ENCODE measurements at regions not wholly inside any gene's neighbourhood (a gene's known extent, or its start where the extent isn't known, plus 50 kb on each side); places are given as distances from the start of the nearest gene placed in this dataset.

- DNase-seq = no peak
These were observed 240.3 kb downstream of the MYCN start for GRCh38 chr2:16180631-16181030.

GRCh38 chr2:16179701-16180416 lies 239.5 kb downstream of the MYCN start:
- DNase-seq = no peak

GRCh38 chr2:16178551-16179130 lies 238.3 kb downstream of the MYCN start:
- no peak for DNase-seq

GRCh38 chr2:16177671-16178180 lies 237.4 kb downstream of the MYCN start:
- no peak for DNase-seq

GRCh38 chr2:16176971-16177480 lies 236.7 kb downstream of the MYCN start:
- DNase-seq = no peak

GRCh38 chr2:16175247-16175825 lies 235.0 kb downstream of the MYCN start:
- no peak for DNase-seq

- no peak for DNase-seq
These were observed 234.3 kb downstream of the MYCN start for GRCh38 chr2:16174693-16175045.

- DNase-seq = no peak
These were observed 233.7 kb downstream of the MYCN start for GRCh38 chr2:16173893-16174692.

GRCh38 chr2:16172324-16173175 lies 232.2 kb downstream of the MYCN start:
- no peak for DNase-seq

GRCh38 chr2:16171425-16171920 lies 231.1 kb downstream of the MYCN start:
- DNase-seq = no peak

GRCh38 chr2:16170675-16171424 lies 230.5 kb downstream of the MYCN start:
- DNase-seq = no peak

- no peak for DNase-seq
These were observed 229.1 kb downstream of the MYCN start for GRCh38 chr2:16169381-16169960.

- no peak for DNase-seq
These were observed 228.3 kb downstream of the MYCN start for GRCh38 chr2:16168506-16169264.

GRCh38 chr2:16167870-16168426 lies 227.6 kb downstream of the MYCN start:
- DNase-seq = no peak

GRCh38 chr2:16167451-16167861 lies 227.1 kb downstream of the MYCN start:
- DNase-seq = no peak

GRCh38 chr2:16166327-16166981 lies 226.1 kb downstream of the MYCN start:
- DNase-seq = no peak

GRCh38 chr2:16165518-16166326 lies 225.4 kb downstream of the MYCN start:
- DNase-seq = no peak

GRCh38 chr2:16162491-16163040 lies 222.2 kb downstream of the MYCN start:
- DNase-seq = no peak

Data from OCI-M1 (cell line).